Gastroesophageal sphincter (tissue), 4 donors: ENCODE measurements at regions not wholly inside any gene's neighbourhood (a gene's known extent, or its start where the extent isn't known, plus 50 kb on each side); places are given as distances from the start of the nearest gene placed in this dataset.
"Not testable (repeated sequence)": the region's sequence is repeated elsewhere in the genome, so short reads cannot be mapped to it uniquely, and the experiment has no call there.

ENCODE experiments used
- ATAC-seq: fragments of 150-250 bp; one replicate; pipeline ENCODE4 v1.9.1; 2016; ENCODE audit warnings: mild to moderate bottlenecking, moderate library complexity
- H3K27ac ChIP-seq, 4 donors: fragments of 200-600 bp; sonication (generic) in 3 of 4; 1 replicate in 3 of 4; 2 replicates in 1 of 4; pipeline ENCODE4 v1.5.1; 2016 to 2019
- H3K27me3 ChIP-seq: fragments of 200-600 bp; sonication (generic); one replicate; pipeline ENCODE4 v1.5.1; 2019
- H3K36me3 ChIP-seq, 2 donors: fragments of 200-600 bp; sonication (generic); one replicate each; pipeline ENCODE4 v1.5.1; 2019; ENCODE audit warnings: control low read depth in 1 of 2
- H3K4me1 ChIP-seq, 3 donors: fragments of 200-600 bp; sonication (generic); 1 replicate in 2 of 3; 2 replicates in 1 of 3; pipeline ENCODE4 v1.5.1; 2016 to 2019; ENCODE audit warnings: control low read depth in 2 of 3
- H3K4me3 ChIP-seq, 2 donors: fragments of 200-600 bp; sonication (generic); one replicate each; pipeline ENCODE4 v1.5.1; 2019; ENCODE audit warnings: mild to moderate bottlenecking in 1 of 2, moderate library complexity in 1 of 2
- H3K9me3 ChIP-seq, 3 donors: fragments of 200-600 bp; sonication (generic); one replicate each; pipeline ENCODE4 v1.5.1; 2017 to 2019; ENCODE audit warnings: control low read depth in 2 of 3
- WGBS, 2 donors: methylation state at CpG; one replicate each; pipeline ENCODE4 v1.1.5; 2018; ENCODE audit warnings: low coverage in 1 of 2; 5-methylcytosine and 5-hydroxymethylcytosine counted together

DNA sequence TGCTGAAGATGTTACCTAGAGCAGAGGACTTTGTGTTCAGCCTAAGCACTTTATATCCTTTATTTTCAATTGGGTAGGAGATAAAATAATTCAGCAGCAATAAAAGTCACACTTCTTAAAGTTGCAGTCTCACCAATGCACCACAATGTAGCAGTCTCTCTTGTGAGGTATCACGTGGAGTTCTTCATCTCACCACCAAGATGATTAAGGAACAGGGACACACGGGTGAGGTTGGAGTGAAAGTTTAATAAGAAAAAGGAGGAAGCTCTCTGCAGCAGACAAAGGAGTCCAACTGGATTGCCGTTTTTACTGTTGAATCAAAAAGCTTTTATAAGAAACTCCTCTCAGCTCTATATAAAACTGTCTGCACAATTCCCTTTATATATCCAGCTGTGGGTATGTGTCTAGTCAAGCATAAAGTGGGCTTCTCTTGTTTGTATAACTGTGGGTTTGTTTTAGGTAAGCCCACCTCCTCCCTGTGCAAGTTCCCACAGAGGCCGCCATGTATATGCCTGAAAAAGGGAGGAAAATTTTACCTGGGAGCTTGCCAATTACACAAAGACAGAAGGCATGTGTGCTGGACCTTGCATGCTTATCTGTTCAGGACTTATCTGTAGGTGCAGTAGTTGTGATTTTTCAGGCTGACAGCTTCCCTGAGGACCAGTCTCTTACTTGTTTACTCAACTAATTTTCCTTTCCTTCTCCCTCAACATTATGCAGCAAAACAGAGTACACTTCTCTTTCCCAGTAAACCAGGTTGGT, 1497.2 kb upstream of the TPTE start:
- not testable (repeated sequence) for H3K9me3 ChIP-seq, ATAC-seq, H3K36me3 ChIP-seq, H3K27ac ChIP-seq, H3K4me1 ChIP-seq, H3K4me3 ChIP-seq
- peaks cover 15% of the 10 kb centered on the region for H3K27me3 ChIP-seq
- WGBS, 2 donors = 38 to 41% methylated on average over 3 of the region's 4 CpGs

DNA sequence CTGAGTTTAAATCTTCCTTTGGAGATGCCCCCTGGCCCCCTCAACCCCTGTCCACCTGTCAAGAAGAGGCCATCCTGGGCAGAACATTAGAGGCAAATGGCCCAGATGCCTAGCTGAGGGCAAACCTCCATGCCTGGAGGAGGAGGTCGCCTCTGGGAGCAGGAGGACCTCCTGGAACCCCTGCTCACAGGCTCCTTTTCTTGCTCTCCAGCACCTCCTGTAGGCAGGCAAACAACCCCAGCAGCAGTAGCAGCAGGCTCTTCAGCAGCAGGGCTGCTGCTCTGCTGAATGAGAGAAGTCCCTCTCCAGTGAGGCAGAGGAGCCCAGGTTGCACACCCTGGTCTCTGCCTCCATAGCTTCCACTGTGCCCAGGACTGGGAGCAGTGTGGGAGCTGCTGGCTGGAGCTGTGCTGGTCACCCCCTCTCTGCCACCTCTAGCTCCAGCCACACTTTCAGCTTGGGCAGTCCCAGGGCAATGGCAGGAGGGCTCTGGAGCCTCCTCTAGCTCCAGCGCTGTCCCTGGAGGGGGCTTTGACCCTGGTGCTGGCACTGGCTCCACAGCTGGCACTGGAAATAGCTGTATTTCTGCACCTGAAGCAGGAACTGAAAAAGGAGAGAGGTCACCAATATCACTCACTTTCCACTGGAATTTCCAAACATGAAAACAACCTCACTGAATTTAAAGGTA, 1494.5 kb upstream of the TPTE start:
- H3K27me3 ChIP-seq = peaks cover 16% of the 10 kb centered on the region
- not testable (repeated sequence) for H3K27ac ChIP-seq, H3K4me3 ChIP-seq, H3K4me1 ChIP-seq, H3K36me3 ChIP-seq, ATAC-seq, H3K9me3 ChIP-seq
- 63% methylated on average over 1 of the region's 2 CpGs; no CpG with 5 or more reads in 1 of the 2 donors for WGBS, 2 donors

DNA sequence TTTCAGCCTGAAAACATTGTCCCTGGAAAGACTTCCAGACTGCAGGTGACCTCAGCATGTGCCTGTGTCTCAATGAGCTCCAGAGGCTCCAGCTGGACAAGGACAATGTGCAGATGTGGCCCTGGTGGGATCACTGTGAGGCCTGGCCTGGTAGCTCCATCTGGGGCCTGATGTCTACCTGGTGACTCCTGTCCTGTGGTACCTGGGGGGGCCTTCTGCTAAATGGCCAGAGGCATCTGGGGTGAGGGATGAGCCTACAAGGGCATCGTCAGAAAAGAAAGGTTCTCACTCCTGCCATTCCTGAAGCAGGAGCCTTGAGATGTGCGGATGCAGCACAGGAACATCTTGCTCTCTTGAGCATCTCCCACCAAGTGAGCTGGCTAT, 1494.0 kb upstream of the TPTE start:
- ATAC-seq, H3K4me1 ChIP-seq, H3K36me3 ChIP-seq, H3K27ac ChIP-seq, H3K9me3 ChIP-seq, H3K4me3 ChIP-seq: not testable (repeated sequence)
- peaks cover 16% of the 10 kb centered on the region for H3K27me3 ChIP-seq
- WGBS, 2 donors = 85 to 86% methylated on average over 1 to 2 of the region's 2 CpGs

DNA sequence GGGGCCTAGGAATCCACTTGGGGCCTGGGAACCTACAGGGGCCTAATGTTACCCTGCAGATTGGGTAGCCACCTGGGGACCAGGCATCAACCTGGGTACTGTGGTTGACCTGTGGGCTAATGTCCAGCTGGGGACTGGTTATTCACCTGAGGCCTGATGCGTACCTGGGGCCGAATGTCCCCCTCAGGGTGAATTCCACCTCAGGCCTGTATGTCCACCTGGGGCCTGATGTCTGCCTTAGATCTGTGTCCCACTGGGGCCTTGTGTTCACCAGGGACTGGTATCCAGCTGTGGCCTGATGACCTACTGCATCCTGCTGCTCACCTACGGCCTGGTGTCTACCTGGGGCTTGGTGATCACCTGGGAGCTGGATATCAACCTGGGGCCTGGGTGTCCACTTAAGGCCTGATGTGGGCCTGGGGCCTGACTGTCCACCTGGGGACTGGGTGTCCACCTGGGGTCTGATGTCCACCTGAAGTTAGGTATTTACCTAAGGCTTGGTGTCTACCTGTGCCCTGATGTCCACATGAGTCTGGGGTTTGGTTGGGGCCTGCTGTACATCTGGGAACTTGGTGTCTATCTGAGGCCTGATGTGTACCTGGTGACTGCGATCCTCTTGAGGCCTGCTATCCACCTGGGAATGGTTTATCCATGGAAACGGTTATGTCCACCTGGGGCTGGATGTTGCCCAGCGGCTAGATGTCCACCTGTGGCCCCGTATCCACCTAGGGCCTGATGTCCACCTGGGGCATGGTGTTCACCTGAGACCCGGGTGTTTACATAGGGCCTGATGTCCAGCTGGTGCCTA, 1492.6 kb upstream of the TPTE start:
- H3K4me1 ChIP-seq, ATAC-seq, H3K9me3 ChIP-seq, H3K36me3 ChIP-seq, H3K27ac ChIP-seq, H3K4me3 ChIP-seq: not testable (repeated sequence)
- 73 to 77% methylated on average over 2 to 6 of the region's 8 CpGs for WGBS, 2 donors
- H3K27me3 ChIP-seq = peaks cover 16% of the 10 kb centered on the region

DNA sequence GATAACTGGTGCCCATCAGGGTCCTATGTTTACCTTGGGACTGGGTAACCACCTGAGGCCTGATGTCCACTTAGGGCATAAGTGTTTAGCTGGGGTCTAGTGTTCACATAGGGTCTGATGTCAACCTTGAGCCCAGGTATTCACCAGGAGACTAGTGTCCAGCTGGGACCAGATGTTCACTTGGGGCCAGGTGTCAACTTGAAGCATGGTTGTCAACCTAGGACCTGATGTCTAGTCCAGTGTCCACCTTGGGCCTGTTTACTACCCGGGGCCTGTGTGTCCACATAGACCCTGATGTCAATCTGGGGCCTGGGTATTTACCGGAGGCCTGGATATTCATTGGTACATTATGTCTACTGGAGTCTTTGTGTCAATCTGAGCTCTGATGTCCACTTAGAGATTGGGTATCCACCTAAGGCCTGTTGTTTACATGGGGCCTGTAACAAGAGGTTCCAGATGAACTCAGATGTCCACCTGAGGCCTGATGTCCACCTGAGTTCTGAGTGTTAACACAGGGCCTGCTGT, 1491.2 kb upstream of the TPTE start:
- H3K27ac ChIP-seq, H3K4me3 ChIP-seq, H3K4me1 ChIP-seq, ATAC-seq, H3K36me3 ChIP-seq, H3K9me3 ChIP-seq: not testable (repeated sequence)
- peaks cover 15% of the 10 kb centered on the region for H3K27me3 ChIP-seq
- 68 to 83% methylated on average over 2 of the region's 2 CpGs for WGBS, 2 donors

DNA sequence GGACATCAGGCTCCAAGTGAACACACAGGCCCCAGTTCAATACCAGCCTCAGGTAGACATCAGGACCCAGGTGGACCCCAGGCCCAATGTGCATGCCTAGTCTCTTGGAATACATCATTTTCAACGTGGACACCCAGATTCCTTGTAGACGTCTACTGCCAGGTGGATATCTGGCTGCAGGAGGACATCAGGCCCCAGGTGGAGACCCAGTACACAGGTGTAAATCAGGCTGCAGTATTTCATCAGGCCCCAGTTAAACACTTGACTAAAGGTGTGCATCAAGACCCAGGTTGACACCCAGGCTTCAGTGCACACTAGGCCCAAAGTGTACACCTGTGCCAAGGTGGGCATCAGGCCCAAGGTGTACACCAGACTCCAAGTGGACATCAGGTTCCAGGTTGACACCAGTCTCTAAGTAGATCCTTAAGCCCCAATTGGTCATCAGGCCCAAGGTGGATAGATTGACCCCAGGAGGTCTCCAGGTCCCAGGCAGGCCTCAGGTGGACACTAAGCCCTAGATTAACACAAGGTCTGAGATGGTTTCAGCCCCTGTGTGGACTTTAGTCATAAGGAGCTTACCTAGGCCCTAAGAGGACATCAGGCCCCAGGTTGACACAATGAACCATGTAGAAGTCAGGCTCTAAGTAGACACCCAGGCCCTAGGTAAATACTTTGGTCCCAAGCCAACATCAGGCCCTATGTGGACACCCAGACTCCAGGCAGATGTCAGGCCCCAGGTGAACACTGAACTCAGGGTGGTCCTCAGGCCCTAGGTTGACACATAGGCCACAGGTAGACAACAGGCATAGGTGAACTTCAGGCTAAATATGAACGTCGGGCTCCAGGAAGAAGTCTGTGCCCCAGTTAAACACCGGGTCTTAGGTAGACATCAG, 1489.7 kb upstream of the TPTE start:
- 62 to 67% methylated on average over 4 to 5 of the region's 5 CpGs for WGBS, 2 donors
- not testable (repeated sequence) for H3K27ac ChIP-seq, H3K9me3 ChIP-seq, H3K36me3 ChIP-seq, H3K4me1 ChIP-seq, ATAC-seq, H3K4me3 ChIP-seq
- peaks cover 12% of the 10 kb centered on the region for H3K27me3 ChIP-seq

DNA sequence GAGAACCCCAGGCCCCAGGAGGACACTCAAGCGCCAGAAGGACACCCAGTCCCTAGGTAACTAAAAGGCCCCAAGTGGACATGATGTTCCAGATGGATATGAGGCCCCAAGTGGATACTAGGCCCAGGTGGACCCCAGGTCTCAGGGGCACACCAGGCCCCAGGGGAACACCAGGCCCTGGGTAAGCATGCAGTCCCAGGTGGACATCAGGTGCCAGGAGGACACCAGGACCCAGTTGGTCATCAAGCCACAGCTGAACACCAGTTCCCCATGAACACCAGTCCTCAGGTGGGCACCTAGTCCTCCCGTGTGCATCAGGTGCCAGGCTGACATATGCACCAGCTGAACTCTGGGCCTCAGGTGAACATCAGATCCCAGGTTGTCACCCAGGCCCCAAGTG, 1488.8 kb upstream of the TPTE start:
- not testable (repeated sequence) for H3K4me1 ChIP-seq, H3K9me3 ChIP-seq, H3K4me3 ChIP-seq, H3K36me3 ChIP-seq, H3K27ac ChIP-seq, ATAC-seq
- no CpG with 5 or more reads among the region's 2 CpGs for WGBS, 2 donors
- H3K27me3 ChIP-seq = peaks cover 12% of the 10 kb centered on the region

DNA sequence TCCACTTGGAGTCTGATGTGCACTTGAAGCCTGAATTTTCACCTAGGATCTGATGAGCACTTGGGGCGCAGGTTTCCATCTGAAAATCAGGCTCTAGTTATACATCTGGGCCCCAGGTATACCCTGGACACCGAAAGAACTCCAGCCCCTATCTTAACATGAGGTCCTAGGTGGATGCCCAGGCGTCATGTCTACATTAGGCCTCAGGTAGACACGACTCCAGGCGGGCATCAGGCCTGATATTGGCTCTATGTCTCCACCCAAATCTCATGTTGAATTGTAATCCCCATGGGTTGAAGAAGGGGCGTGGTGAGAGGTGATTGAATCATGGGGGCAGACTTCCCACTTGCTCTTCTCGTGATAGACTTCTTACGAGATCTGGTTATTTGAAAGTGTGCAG, 1488.1 kb upstream of the TPTE start:
- H3K36me3 ChIP-seq, H3K4me3 ChIP-seq, ATAC-seq, H3K4me1 ChIP-seq, H3K27ac ChIP-seq: not testable (repeated sequence)
- peaks cover 12% of the 10 kb centered on the region for H3K27me3 ChIP-seq
- 36 to 44% methylated on average over 5 of the region's 8 CpGs for WGBS, 2 donors
- H3K9me3 ChIP-seq = peaks cover 0 to 11% (median 0%) of the 10 kb centered on the region in 3 donors

DNA sequence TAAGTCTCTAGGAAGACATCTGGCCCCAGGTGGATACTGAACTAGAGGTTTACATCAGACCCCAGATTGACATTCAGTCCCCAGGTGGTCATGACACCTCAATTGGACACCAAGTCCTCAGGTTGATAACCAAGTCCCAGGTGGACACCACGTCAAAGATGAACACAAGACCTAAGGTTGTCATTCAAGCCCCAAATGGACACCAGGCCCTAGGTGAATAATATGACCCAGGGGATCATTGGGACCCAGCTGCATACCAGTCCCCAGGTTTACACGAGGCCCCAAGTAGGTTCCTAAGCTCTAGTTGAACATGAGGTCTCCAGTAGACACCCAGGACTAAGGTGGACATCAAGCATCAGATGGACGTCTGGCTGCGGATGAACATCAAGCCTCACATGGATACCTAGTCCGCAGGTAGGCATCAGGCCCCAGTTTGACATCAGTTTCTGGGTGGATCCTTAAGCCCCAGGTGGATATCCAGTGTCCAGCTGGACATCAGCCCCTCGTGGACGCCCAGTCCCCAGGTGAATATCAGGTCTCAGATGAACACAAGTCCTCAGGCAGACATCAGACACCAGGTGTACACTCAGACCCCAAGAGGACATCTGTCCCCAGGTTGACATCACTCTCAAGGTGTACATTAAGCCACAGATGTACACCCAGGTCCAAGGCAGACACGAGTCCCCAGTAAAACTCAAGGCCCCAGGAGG, 1486.7 kb upstream of the TPTE start:
- not testable (repeated sequence) for H3K27ac ChIP-seq, H3K36me3 ChIP-seq, H3K4me1 ChIP-seq, ATAC-seq, H3K27me3 ChIP-seq, H3K4me3 ChIP-seq
- H3K9me3 ChIP-seq = peaks cover 0 to 16% (median 0%) of the 10 kb centered on the region in 3 donors
- WGBS, 2 donors = 19 to 25% methylated on average over 2 of the region's 8 CpGs

DNA sequence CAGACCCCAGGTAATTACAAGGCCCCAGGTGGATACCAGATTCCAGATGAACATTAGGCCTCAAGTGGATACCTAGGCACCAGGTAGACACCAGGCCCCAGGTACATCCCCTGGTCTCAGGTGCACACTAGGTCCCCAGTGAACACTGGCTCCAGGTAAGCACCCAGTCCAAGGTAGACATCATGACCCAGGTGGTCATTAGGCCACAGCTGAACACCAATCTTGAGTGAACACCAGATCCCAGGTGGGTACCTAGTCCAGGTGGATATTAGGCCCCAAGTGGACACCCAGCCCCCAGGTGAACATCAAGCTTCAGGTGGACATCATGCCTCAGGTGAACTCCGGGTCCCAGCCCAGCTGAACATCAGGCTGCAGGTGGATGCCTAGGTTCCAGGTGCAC, 1486.2 kb upstream of the TPTE start:
- not testable (repeated sequence) for H3K4me3 ChIP-seq, H3K27me3 ChIP-seq, H3K27ac ChIP-seq, ATAC-seq, H3K4me1 ChIP-seq, H3K36me3 ChIP-seq
- WGBS, 2 donors = no CpG with 5 or more reads among the region's 1 CpG
- peaks cover 0 to 21% (median 0%) of the 10 kb centered on the region in 3 donors for H3K9me3 ChIP-seq

DNA sequence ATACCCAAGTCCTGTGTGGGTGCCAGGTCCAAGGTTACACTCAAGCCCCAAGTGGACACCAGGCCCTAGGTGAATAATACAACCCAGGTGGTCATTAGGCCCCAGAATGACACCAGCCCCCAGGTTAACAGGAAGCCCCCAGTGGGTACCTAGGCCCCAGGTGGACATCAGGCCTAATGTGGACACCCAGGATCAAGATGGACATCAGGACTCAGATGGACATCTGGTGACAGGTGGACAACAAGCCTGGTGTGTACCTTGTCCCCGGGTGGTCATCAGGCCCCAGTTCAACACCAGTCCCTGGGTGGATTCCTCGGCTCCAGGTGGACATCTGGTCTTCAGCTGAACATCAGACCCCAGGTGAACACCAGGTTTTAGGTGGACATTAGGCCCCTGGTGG, 1485.4 kb upstream of the TPTE start:
- not testable (repeated sequence) for H3K36me3 ChIP-seq, H3K27me3 ChIP-seq, H3K4me1 ChIP-seq, H3K27ac ChIP-seq, H3K4me3 ChIP-seq, ATAC-seq
- WGBS, 2 donors = no CpG with 5 or more reads among the region's 2 CpGs
- peaks cover 0 to 28% (median 0%) of the 10 kb centered on the region in 3 donors for H3K9me3 ChIP-seq
